ENCODE measurements at regions not wholly inside any gene's neighbourhood (a gene's known extent, or its start where the extent isn't known, plus 50 kb on each side); places are given as distances from the start of the nearest gene placed in this dataset.

DNA sequence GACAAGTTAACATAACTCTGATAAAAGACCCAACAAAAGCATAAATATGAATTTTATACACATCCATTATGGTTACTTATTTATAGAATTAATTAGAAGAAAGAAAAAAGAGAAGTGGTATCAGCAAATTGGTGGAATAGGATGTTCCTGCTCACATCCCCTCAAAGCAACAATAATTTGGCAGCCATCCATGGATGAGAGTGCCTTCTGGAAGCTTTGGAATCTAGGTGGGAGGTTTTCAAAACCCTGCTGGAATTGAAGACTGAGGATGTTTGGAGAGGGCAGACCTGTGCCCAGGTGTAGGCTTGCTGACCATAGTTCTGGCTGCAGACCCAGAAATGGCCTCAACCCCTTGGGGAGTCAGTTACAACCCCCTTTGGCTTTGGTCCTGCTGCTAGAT is 91.2 kb downstream of the EDEM1 start:
- H3K4me3 ChIP-seq (ENCODE audit: low read depth, low read length), result no peak overlapping the region
- DNase-seq (ENCODE audit: low read depth), result no peak
- TF ChIP-seq, protein P1, sequence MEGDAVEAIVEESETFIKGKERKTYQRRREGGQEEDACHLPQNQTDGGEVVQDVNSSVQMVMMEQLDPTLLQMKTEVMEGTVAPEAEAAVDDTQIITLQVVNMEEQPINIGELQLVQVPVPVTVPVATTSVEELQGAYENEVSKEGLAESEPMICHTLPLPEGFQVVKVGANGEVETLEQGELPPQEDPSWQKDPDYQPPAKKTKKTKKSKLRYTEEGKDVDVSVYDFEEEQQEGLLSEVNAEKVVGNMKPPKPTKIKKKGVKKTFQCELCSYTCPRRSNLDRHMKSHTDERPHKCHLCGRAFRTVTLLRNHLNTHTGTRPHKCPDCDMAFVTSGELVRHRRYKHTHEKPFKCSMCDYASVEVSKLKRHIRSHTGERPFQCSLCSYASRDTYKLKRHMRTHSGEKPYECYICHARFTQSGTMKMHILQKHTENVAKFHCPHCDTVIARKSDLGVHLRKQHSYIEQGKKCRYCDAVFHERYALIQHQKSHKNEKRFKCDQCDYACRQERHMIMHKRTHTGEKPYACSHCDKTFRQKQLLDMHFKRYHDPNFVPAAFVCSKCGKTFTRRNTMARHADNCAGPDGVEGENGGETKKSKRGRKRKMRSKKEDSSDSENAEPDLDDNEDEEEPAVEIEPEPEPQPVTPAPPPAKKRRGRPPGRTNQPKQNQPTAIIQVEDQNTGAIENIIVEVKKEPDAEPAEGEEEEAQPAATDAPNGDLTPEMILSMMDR (IDR thresholded peaks at IDR 0.05; ENCODE audit: insufficient read depth, low read depth, low read length, missing control alignments), result no peak

DNA sequence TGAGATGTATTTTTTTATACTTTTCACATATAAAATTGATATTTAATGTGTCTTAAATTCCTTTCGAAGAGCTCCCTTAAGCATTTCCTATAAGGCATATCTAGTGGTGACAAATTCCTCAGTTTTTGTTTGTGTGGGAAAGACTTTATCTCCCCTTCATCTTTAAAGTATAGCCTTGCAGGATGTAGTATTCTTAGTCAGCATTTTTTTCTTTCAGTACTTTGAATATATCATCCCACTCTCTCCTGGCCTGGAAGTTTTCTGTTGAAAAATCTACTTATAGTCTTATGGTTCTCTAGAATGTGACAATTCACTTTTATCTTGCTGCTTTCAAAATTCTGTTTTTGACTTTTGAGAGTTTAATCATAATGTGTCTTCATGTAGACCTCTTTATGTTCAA is 95.2 kb downstream of the EDEM1 start:
- no peak overlapping the region for H3K4me3 ChIP-seq (ENCODE audit: low read depth, low read length)
- DNase-seq (ENCODE audit: low read depth), result no peak
- TF ChIP-seq, protein P1 (IDR thresholded peaks at IDR 0.05; ENCODE audit: insufficient read depth, low read depth, low read length, missing control alignments), result no peak

DNA sequence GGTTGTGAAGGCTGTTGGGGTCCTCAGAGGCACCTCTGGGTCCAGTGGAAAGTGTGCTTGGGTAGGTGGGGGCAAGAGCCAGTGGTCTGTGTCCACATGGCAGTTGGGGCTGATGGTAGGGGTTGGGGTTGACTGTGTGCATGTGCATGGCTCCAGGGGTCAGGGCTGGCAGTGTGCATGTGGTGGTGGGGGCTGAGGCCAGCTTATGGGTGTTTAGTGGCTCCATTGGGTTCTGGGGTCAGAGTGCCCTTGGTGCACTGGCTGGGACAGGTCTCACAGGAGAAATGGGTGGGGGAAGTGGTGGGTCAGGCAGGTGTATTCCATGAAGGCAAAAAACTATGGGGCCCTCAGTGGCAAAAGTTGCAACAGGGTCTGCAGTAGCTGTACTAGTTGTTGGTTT is 97.9 kb downstream of the EDEM1 start:
- no peak for DNase-seq (ENCODE audit: low read depth)
- H3K4me3 ChIP-seq (ENCODE audit: low read depth, low read length), result no peak overlapping the region
- TF ChIP-seq, protein P1 (IDR thresholded peaks at IDR 0.05; ENCODE audit: insufficient read depth, low read depth, low read length, missing control alignments), result no peak

DNA sequence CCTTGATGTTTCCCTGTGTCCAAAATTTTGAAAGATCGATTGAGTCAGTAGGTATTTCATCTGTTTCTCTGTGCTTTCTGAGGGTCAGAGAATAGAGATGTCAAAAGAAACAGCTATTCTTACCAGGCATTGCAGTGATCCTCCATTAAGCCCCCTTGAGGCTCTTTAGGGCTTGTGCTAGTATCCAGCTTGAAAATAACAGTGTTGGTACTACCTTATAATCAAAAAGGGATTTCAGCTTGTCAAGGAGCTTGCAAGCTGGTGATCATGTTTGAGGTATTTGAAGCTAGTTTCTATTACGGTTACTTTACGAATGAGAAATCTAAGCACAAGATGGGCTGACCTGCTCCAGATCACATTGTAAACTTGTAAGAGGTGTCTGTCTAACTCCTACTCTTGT is 103.4 kb downstream of the EDEM1 start:
- TF ChIP-seq, protein P1 (IDR thresholded peaks at IDR 0.05; ENCODE audit: insufficient read depth, low read depth, low read length, missing control alignments), result no peak
- H3K4me3 ChIP-seq (ENCODE audit: low read depth, low read length), result no peak overlapping the region
- no peak for DNase-seq (ENCODE audit: low read depth)

DNA sequence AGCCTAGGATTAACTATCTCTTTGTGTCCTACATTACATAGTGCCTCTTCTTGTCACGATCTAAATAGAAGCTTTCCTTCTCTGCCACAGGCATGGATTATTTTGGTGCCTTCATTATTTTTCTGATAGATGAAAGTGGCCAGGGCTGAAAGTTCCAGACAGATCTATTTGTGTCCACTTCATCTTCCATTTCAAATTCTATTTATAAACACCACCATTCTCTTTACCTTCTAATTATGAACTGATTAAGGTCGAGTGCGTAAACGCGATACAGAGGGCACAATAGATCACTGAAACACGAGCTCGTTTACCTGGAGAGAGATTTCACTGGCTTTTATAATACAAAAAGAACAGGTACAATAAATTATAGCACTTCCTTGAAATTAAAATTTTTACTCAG is 105.0 kb downstream of the EDEM1 start:
- DNase-seq (ENCODE audit: low read depth), result no peak
- TF ChIP-seq, protein P1 (IDR thresholded peaks at IDR 0.05; ENCODE audit: insufficient read depth, low read depth, low read length, missing control alignments), result no peak
- H3K4me3 ChIP-seq (ENCODE audit: low read depth, low read length), result no peak overlapping the region

DNA sequence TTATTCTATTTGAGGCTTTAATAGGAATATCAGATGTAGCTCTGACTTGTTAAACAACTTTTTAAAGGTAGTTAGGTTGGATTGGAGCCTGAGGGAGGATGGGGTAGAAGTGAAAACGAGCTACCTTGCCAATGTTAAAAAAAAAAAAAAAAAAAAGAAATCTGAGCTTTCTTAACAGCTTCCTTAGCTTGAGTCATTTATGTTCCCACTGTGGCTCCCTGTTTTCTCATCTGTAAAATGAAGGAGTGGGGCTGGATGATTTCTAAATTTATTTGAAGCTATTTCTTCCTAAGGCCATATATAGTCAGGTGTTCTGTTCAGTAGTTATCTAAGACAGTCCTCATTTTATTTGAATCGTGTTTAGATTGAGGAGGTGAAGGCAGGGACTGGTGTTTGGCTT is 105.7 kb downstream of the EDEM1 start:
- H3K4me3 ChIP-seq (ENCODE audit: low read depth, low read length), result no peak overlapping the region
- no peak for DNase-seq (ENCODE audit: low read depth)
- TF ChIP-seq, protein P1 (IDR thresholded peaks at IDR 0.05; ENCODE audit: insufficient read depth, low read depth, low read length, missing control alignments), result no peak

DNA sequence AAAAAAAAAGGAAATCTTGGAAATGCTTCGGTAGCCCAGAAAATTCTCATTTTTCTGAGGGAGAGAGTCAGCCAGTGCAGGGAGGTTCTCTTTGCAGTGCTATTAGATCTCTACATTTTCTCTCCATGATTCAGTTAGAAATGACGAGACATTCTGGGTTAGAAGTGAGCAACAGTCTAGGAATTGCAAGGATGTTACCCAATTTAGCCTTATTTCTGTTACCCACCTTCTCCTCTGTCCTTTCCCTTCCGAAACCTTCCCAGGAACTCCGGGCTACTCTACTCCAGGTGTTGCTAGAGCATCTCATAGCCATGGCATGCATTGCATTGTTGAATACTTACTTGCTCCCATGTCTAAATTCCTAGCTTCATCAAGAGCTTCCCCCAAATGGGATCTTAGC is 106.8 kb downstream of the EDEM1 start:
- TF ChIP-seq, protein P1 (IDR thresholded peaks at IDR 0.05; ENCODE audit: insufficient read depth, low read depth, low read length, missing control alignments), result no peak
- DNase-seq (ENCODE audit: low read depth), result no peak
- H3K4me3 ChIP-seq (ENCODE audit: low read depth, low read length), result no peak overlapping the region
